GM12878 (cell line): ENCODE measurements at regions not wholly inside any gene's neighbourhood (a gene's known extent, or its start where the extent isn't known, plus 50 kb on each side); places are given as distances from the start of the nearest gene placed in this dataset.

ENCODE experiments used
- ATAC-seq: fragments of 200-7000 bp; cut with Tn5 transposase; 3 replicates; pipeline ENCODE4 v1.9.1; 2020; ENCODE audit warnings: mild to moderate bottlenecking, moderate library complexity
- BruUV-seq: library from RNA; stranded (reverse); fragments of 400-500 nt; replicated peaks from 2 replicates; lab custom pipeline; 2021; lab: Mats Ljungman, UMichigan
- CTCF ChIA-PET: fragments of 300-600 bp; sonication (Branson Sonifier 250); formaldehyde crosslinking; extraction: SDS; loops from one replicate; lab custom pipeline; 2021; ENCODE audit warnings: inconsistent platforms; lab: Yijun Ruan, JAX
- POLR2A ChIA-PET: fragments of 350-600 bp; formaldehyde crosslinking; extraction: SDS; loops from one replicate; lab custom pipeline; 2021; ENCODE audit warnings: inconsistent platforms; lab: Charles Lee
- RAD21 ChIA-PET: fragments of 300-600 bp; sonication (Branson Sonifier 250); formaldehyde crosslinking; loops from one replicate; lab custom pipeline; 2023; ENCODE audit warnings: antibody characterized with exemption; ENCODE audit not compliant: unreplicated experiment; lab: Charles Lee
- SMC1A ChIA-PET: fragments of 300-600 bp; sonication (Branson Sonifier 250); formaldehyde crosslinking; loops from one replicate; lab custom pipeline; 2023; ENCODE audit not compliant: unreplicated experiment, uncharacterized antibody; lab: Charles Lee
- DNase-seq: peaks from one replicate; pipeline ENCODE4 v3.0.0-alpha.2; 2011; ENCODE audit warnings: low read depth, low spot score
- FAIRE-seq: peaks from 3 replicates; lab custom pipeline; 2011; peaks lifted over from hg19 to GRCh38; lab: Jason Lieb, UNC
- H2AFZ ChIP-seq: 2 replicates; pipeline ENCODE4 v1.6.0; 2011; ENCODE audit warnings: low read depth, low read length, control low read depth; ENCODE audit not compliant: control insufficient read depth
- H3K27ac ChIP-seq: 2 replicates; pipeline ENCODE4 v1.5.1; 2011; ENCODE audit warnings: control low read depth; ENCODE audit not compliant: control insufficient read depth, insufficient read depth
- H3K27me3 ChIP-seq, 2 experiments: replicated peaks in 1 of 2; 2 replicates each; pipeline versions ENCODE4 v1.6.0 to v1.6.1; 2011; ENCODE audit warnings: low read length in 1 of 2; ENCODE audit not compliant: control insufficient read depth in 2 of 2, insufficient read depth in 2 of 2
- H3K36me3 ChIP-seq, 2 experiments: 2 replicates each; pipeline ENCODE4 v1.5.1; 2011; ENCODE audit warnings: low read length in 1 of 2; ENCODE audit not compliant: control insufficient read depth in 2 of 2, insufficient read depth in 2 of 2
- H3K4me1 ChIP-seq: 2 replicates; pipeline ENCODE4 v1.6.1; 2011; ENCODE audit warnings: mild to moderate bottlenecking, low read length, moderate library complexity, mixed read lengths; ENCODE audit not compliant: control insufficient read depth, insufficient read depth
- H3K4me2 ChIP-seq: 2 replicates; pipeline ENCODE4 v1.6.0; 2011; ENCODE audit warnings: control low read depth; ENCODE audit not compliant: control insufficient read depth, insufficient read depth
- H3K4me3 ChIP-seq: fragments of 200-600 bp; sonication (generic); 2 replicates; pipeline ENCODE4 v1.5.1; 2016
- H3K79me2 ChIP-seq: 2 replicates; pipeline ENCODE4 v1.6.0; 2011; ENCODE audit warnings: low read length; ENCODE audit not compliant: control insufficient read depth, insufficient read depth
- H3K9ac ChIP-seq: 2 replicates; pipeline ENCODE4 v1.8.0; 2011; ENCODE audit warnings: low read length, control low read depth, mixed read lengths; ENCODE audit not compliant: control insufficient read depth, insufficient read depth
- H3K9me3 ChIP-seq: replicated peaks from 3 replicates; pipeline ENCODE4 v1.5.1; 2011; ENCODE audit warnings: mild to moderate bottlenecking, low read length; ENCODE audit not compliant: control insufficient read depth, insufficient read depth
- H4K20me1 ChIP-seq: 2 replicates; pipeline ENCODE4 v1.6.0; 2011; ENCODE audit not compliant: control insufficient read depth, insufficient read depth
- CEBPZ ChIP-seq: fragments of 150-350 bp; IDR thresholded peaks from 2 replicates; pipeline ENCODE4 v1.6.1; 2016; ENCODE audit warnings: low read depth, low read length
- HDAC6 ChIP-seq: fragments of 200-600 bp; sonication (generic); IDR thresholded peaks from one replicate; pipeline ENCODE4 v1.8.0; 2017; ENCODE audit warnings: antibody characterized with exemption; ENCODE audit not compliant: unreplicated experiment
- IRF4 ChIP-seq: IDR thresholded peaks from 2 replicates; pipeline ENCODE4 v1.6.1; 2011; ENCODE audit warnings: low read depth, low read length
- MEF2B ChIP-seq: fragments of 450-650 bp; IDR thresholded peaks from 2 replicates; pipeline ENCODE4 v1.6.1; 2018; ENCODE audit warnings: mild to moderate bottlenecking, moderate library complexity; ENCODE audit not compliant: partially characterized antibody, poor library complexity, severe bottlenecking
- NKRF ChIP-seq: fragments of 450-650 bp; conservative IDR thresholded peaks from 2 replicates; pipeline ENCODE4 v1.6.1; 2017; ENCODE audit warnings: mild to moderate bottlenecking, moderate library complexity
- STAT1 ChIP-seq: fragments of 450-650 bp; conservative IDR thresholded peaks from 2 replicates; pipeline ENCODE4 v1.6.1; 2014; ENCODE audit warnings: antibody characterized with exemption, mild to moderate bottlenecking
- SUZ12 ChIP-seq: fragments of 200-600 bp; sonication (generic); IDR thresholded peaks from one replicate; pipeline ENCODE4 v1.6.1; 2018; ENCODE audit warnings: antibody characterized with exemption, mild to moderate bottlenecking; ENCODE audit not compliant: unreplicated experiment
- TARDBP ChIP-seq: IDR thresholded peaks from 2 replicates; pipeline ENCODE4 v1.6.1; 2016; ENCODE audit warnings: borderline replicate concordance
- WGBS: methylation state at CpG from one replicate; pipeline ENCODE4 v1.1.6; 2016; ENCODE audit warnings: low lambda C conversion rate; ENCODE audit not compliant: insufficient replicate concordance, insufficient coverage; ENCODE audit errors: missing lambda C conversion rate; 5-methylcytosine and 5-hydroxymethylcytosine counted together
- in situ Hi-C: fragments of 300-500 bp; cut with MboI; formaldehyde crosslinking; loops from 9 replicates; pipeline ENCODE4 v1.14.3; 2018; ENCODE audit warnings: mixed read lengths
- intact Hi-C: fragments of 100-400 bp; cut with micrococcal nuclease; formaldehyde crosslinking; loops from one replicate; pipeline ENCODE4 v1.14.2; 2022; ENCODE audit not compliant: unreplicated experiment

- no peaks in the 10 kb centered on the region for H4K20me1 ChIP-seq
- POLR2A ChIA-PET: no interaction called here
- no peaks in the 10 kb centered on the region for H3K36me3 ChIP-seq
- ATAC-seq (no peak), DNase-seq (no peak), FAIRE-seq (no peak)
- H3K27ac ChIP-seq: no peak overlapping the region
- no peak overlapping the region for H2AFZ ChIP-seq
- RAD21 ChIA-PET: no interaction called here
- H3K27me3 ChIP-seq: no peaks in the 10 kb centered on the region
- no peak overlapping the region for H3K4me2 ChIP-seq
- H3K79me2 ChIP-seq: no peaks in the 10 kb centered on the region
- SMC1A ChIA-PET: no interaction called here
- CTCF ChIA-PET: no interaction called here
- intact Hi-C loops (no loop called here), in situ Hi-C loops (no loop called here)
- H3K4me3 ChIP-seq: no peak overlapping the region
- H3K4me1 ChIP-seq: no peaks in the 10 kb centered on the region
- H3K9me3 ChIP-seq: no peaks in the 10 kb centered on the region; the same call in 2 of the 3 replicates
- WGBS: 46% methylated on average over 10 of the region's 12 CpGs
- BruUV-seq: no TSS peak
- no peak overlapping the region for H3K9ac ChIP-seq
- TF ChIP-seq CEBPZ (no peak), HDAC6 (no peak), SUZ12 (no peak), NKRF (no peak), MEF2B (no peak), TARDBP (no peak), STAT1 (no peak), IRF4 (no peak)
Observed at GRCh38 chr13:112177450-112178288, 110.7 kb downstream of the SOX1 start.
